Thoracic aorta (tissue), 2 donors: ENCODE measurements at regions not wholly inside any gene's neighbourhood (a gene's known extent, or its start where the extent isn't known, plus 50 kb on each side); places are given as distances from the start of the nearest gene placed in this dataset.

ENCODE experiments used
- ATAC-seq: fragments of 150-250 bp; one replicate; pipeline ENCODE4 v1.8.0; 2017; ENCODE audit warnings: low read depth; ENCODE audit not compliant: insufficient number of reproducible peaks, low FRiP score
- DNase-seq: peaks from one replicate; pipeline ENCODE4 v3.0.0-alpha.2; 2020; ENCODE audit warnings: low spot score
- H3K27ac ChIP-seq, 2 donors: fragments of 200-600 bp; sonication (generic); 1 replicate in 1 of 2; 2 replicates in 1 of 2; pipeline ENCODE4 v1.5.1; 2016; ENCODE audit warnings: mild to moderate bottlenecking in 2 of 2, moderate library complexity in 2 of 2
- H3K27me3 ChIP-seq: fragments of 200-600 bp; sonication (generic); replicated peaks from 2 replicates; pipeline ENCODE4 v1.6.0; 2016; ENCODE audit warnings: mild to moderate bottlenecking; ENCODE audit not compliant: insufficient read depth
- H3K36me3 ChIP-seq: fragments of 200-600 bp; sonication (generic); one replicate; pipeline ENCODE4 v1.5.1; 2016
- H3K4me1 ChIP-seq, 2 donors: fragments of 200-600 bp; sonication (generic); 1 replicate in 1 of 2; 2 replicates in 1 of 2; pipeline versions ENCODE4 v1.5.1 to v1.6.0; 2016; ENCODE audit warnings: low read depth in 2 of 2, mild to moderate bottlenecking in 1 of 2; ENCODE audit not compliant: control insufficient read depth in 1 of 2
- H3K4me3 ChIP-seq: fragments of 200-600 bp; sonication (generic); 2 replicates; pipeline ENCODE4 v1.5.1; 2016; ENCODE audit warnings: mild to moderate bottlenecking
- H3K9me3 ChIP-seq: fragments of 200-600 bp; sonication (generic); 2 replicates; pipeline ENCODE4 v1.5.1; 2016
- CTCF ChIP-seq: fragments of 200-600 bp; sonication (generic); IDR thresholded peaks from one replicate; pipeline ENCODE4 v1.5.1; 2019; ENCODE audit warnings: antibody characterized with exemption

DNA sequence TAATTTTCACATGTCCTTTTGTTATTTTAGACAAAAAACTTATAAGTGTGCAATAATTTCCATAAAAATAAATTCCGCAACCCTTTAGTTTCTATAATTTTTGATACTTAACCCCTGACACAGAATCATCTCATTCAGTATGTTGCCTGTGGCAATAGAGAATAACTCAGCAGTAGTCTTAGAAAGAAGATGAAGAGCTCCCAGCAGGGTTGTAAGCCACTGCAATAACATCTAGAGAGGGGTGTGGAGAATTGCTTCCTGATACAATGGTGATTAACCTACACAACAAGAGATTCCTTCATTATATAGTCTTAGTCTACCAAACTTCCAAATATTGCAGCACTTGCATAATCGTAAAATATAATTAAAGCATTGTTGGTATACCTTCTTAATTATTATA, 118.9 kb downstream of the TMX3 start:
- no peaks in the 10 kb centered on the region for H3K36me3 ChIP-seq
- H3K27ac ChIP-seq, result no peak overlapping the region
- ATAC-seq, result no peak
- no peak overlapping the region for H3K4me3 ChIP-seq
- no peaks in the 10 kb centered on the region for H3K4me1 ChIP-seq
- H3K9me3 ChIP-seq, result no peaks in the 10 kb centered on the region
- no peaks in the 10 kb centered on the region for H3K27me3 ChIP-seq
- no peak for DNase-seq
- no peak for TF ChIP-seq CTCF

DNA sequence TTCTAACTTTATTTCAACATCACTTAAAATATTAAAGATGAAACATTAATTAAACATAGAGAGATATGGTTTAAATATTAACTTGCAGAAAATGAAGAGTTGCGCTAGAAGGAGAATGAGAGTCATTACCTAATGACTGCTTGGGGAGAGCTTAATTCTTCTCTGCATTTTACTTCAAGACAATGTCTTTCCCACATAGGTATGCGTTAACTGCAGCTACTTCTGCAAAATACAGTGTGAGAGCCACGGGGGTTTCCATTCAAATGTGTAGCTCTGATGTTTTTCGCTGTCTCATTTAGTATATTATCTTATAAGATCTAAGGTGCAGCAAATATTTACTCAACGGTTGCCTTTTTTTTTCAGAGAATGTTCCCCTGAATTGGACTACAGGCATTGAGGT, 126.7 kb downstream of the TMX3 start:
- no peaks in the 10 kb centered on the region for H3K27me3 ChIP-seq
- ATAC-seq, result no peak
- no peaks in the 10 kb centered on the region for H3K9me3 ChIP-seq
- no peak for TF ChIP-seq CTCF
- H3K27ac ChIP-seq, result no peak overlapping the region
- no peak overlapping the region for H3K4me3 ChIP-seq
- H3K4me1 ChIP-seq, result no peaks in the 10 kb centered on the region
- H3K36me3 ChIP-seq, result no peaks in the 10 kb centered on the region
- no peak for DNase-seq

DNA sequence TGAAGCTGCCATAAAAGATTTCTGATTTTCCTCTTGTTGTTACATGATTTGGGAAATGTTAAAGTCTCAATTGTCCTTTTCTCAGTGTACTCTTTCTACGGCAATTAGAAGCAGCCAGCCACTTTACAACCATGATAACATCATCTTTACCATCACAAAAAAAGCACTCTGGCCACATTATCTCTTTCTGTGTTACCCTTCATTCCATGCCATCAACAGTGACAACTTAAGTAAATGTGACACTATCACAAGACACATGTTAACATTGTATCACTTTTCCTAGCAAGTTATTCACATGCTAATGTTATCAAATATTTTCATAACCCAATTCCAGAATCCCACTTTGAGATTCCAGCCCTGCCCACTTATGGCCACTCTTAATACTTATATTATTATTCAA, 131.2 kb downstream of the TMX3 start:
- no peaks in the 10 kb centered on the region for H3K36me3 ChIP-seq
- no peak overlapping the region for H3K4me3 ChIP-seq

DNA sequence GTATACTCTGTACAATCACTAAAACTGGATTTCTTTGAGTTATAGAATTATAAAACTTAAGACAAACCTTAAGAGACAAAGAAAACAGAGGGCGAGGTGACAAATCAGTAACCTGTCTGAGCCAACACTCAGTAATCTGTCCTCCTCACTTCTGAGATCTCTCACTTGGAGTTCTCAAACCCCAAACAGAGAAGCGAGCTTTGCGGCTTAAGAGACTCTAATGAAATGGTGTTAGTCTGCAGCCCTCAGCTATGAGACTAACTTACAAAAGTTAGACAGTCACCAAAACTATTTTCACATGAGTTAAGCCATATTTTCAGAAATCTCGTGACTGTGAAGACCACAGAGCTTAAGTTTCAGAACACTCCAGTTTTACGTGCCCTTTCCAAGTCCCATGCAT, 140.6 kb downstream of the TMX3 start:
- Histone ChIP-seq H3K27me3 (no peaks in the 10 kb centered on the region), H3K4me1 (no peaks in the 10 kb centered on the region), H3K27ac (no peak overlapping the region), H3K4me3 (no peak overlapping the region), H3K36me3 (no peaks in the 10 kb centered on the region), H3K9me3 (no peaks in the 10 kb centered on the region)
- no peak for ATAC-seq
- no peak for TF ChIP-seq CTCF
- no peak for DNase-seq

More for the DNA sequence above, 131.2 kb downstream of the TMX3 start:
- Histone ChIP-seq H3K9me3 (no peaks in the 10 kb centered on the region), H3K27ac (no peak overlapping the region), H3K27me3 (no peaks in the 10 kb centered on the region), H3K4me1 (no peaks in the 10 kb centered on the region)
- ATAC-seq (no peak), DNase-seq (no peak)
- TF ChIP-seq CTCF, result no peak

GRCh38 chr18:68569936-68570335, 145.0 kb downstream of the TMX3 start:
- no peak overlapping the region for H3K4me3 ChIP-seq
- no peaks in the 10 kb centered on the region for H3K4me1 ChIP-seq
- no peak overlapping the region for H3K27ac ChIP-seq
- TF ChIP-seq CTCF, result no peak
- H3K9me3 ChIP-seq, result no peaks in the 10 kb centered on the region
- DNase-seq, result no peak
- no peaks in the 10 kb centered on the region for H3K27me3 ChIP-seq
- no peaks in the 10 kb centered on the region for H3K36me3 ChIP-seq
- no peak for ATAC-seq
